HCT116 (cell line): ENCODE measurements at regions not wholly inside any gene's neighbourhood (a gene's known extent, or its start where the extent isn't known, plus 50 kb on each side); places are given as distances from the start of the nearest gene placed in this dataset.
"Not testable (repeated sequence)": the region's sequence is repeated elsewhere in the genome, so short reads cannot be mapped to it uniquely, and the experiment has no call there.

Source experiments
- CEBPB ChIP-seq: IDR thresholded peaks from 2 replicates; pipeline ENCODE4 v1.6.1; 2012; ENCODE audit warnings: low read depth
- CTCF ChIP-seq, 3 experiments: fragments of 200-600 bp in 1 of 3; sonication (generic) in 1 of 3; IDR thresholded peaks in 2 of 3; conservative IDR thresholded peaks in 1 of 3; 2 replicates each; pipeline ENCODE4 v1.5.1; 2012 to 2017; ENCODE audit warnings: low read depth in 2 of 3, low read length in 2 of 3, antibody characterized with exemption in 1 of 3, borderline replicate concordance in 1 of 3, control low read depth in 1 of 3, mild to moderate bottlenecking in 1 of 3, mixed read lengths in 1 of 3, mixed run types in 1 of 3, moderate library complexity in 1 of 3; ENCODE audit not compliant: insufficient read depth in 1 of 3
- EZH2 ChIP-seq: fragments of 200-600 bp; sonication (generic); IDR thresholded peaks from 2 replicates; pipeline ENCODE4 v1.6.1; 2017; ENCODE audit warnings: antibody characterized with exemption, mixed run types
- EZH2phosphoT487 ChIP-seq: fragments of 200-600 bp; IDR thresholded peaks from 2 replicates; pipeline ENCODE4 v1.6.1; 2018; ENCODE audit warnings: antibody characterized with exemption, borderline replicate concordance
- JUND ChIP-seq: IDR thresholded peaks from 2 replicates; pipeline ENCODE4 v1.6.1; 2012
- MAX ChIP-seq: IDR thresholded peaks from 2 replicates; pipeline ENCODE4 v1.6.1; 2012
- POLR2A ChIP-seq: IDR thresholded peaks from 2 replicates; pipeline ENCODE4 v1.7.0; 2011; ENCODE audit warnings: borderline replicate concordance; ENCODE audit not compliant: insufficient read depth, insufficient read length; ENCODE audit errors: extremely low read depth
- POLR2AphosphoS5 ChIP-seq: IDR thresholded peaks from 2 replicates; pipeline ENCODE4 v1.6.1; 2011; ENCODE audit warnings: mild to moderate bottlenecking, low read depth, low read length, moderate library complexity
- REST ChIP-seq: IDR thresholded peaks from 2 replicates; pipeline ENCODE4 v1.6.1; 2012; ENCODE audit warnings: low read depth
- SIN3A ChIP-seq: IDR thresholded peaks from 2 replicates; pipeline ENCODE4 v1.6.1; 2012; ENCODE audit warnings: low read depth
- SP1 ChIP-seq: IDR thresholded peaks from 2 replicates; pipeline ENCODE4 v1.6.1; 2012; ENCODE audit warnings: low read depth
- SRF ChIP-seq: IDR thresholded peaks from 2 replicates; pipeline ENCODE4 v1.6.1; 2012; ENCODE audit warnings: low read depth
- YY1 ChIP-seq: IDR thresholded peaks from 2 replicates; pipeline ENCODE4 v1.6.1; 2011; ENCODE audit warnings: low read length, low read depth, moderate library complexity, mild to moderate bottlenecking; ENCODE audit not compliant: insufficient replicate concordance; ENCODE audit errors: extremely low read depth
- ZBTB33 ChIP-seq: IDR thresholded peaks from 2 replicates; pipeline ENCODE4 v1.6.1; 2011; ENCODE audit warnings: mild to moderate bottlenecking, low read length, moderate library complexity; ENCODE audit not compliant: insufficient replicate concordance; ENCODE audit errors: extremely low read depth

- TF ChIP-seq CTCF (IDR thresholded peaks at IDR 0.05 in 2 of 3, conservative IDR thresholded peaks at IDR 0.05 in 1 of 3; ENCODE audit: borderline replicate concordance in 1 of 3, insufficient read depth in 1 of 3, low read depth in 2 of 3, low read length in 2 of 3); POLR2AphosphoS5; SP1; REST; CEBPB; ZBTB33; POLR2A; EZH2; MAX; SIN3A; EZH2phosphoT487; SRF; YY1; JUND: not testable (repeated sequence)
Measured at GRCh38 chr16:58846226-58846625, 112.1 kb upstream of the GOT2 start.
